NCI-H2107 (cell line): ENCODE measurements at regions not wholly inside any gene's neighbourhood (a gene's known extent, or its start where the extent isn't known, plus 50 kb on each side); places are given as distances from the start of the nearest gene placed in this dataset.
"Not testable (repeated sequence)": the region's sequence is repeated elsewhere in the genome, so short reads cannot be mapped to it uniquely, and the experiment has no call there.

Experiments
- DNase-seq: peaks from one replicate; lab custom pipeline; 2025; lab: John Stamatoyannopoulos, UW

GRCh38 chr1:76687307-76688175 lies 179.7 kb upstream of the ST6GALNAC5 start:
- no peak for DNase-seq

GRCh38 chr1:76690766-76691165 lies 176.5 kb upstream of the ST6GALNAC5 start:
- no peak for DNase-seq

- DNase-seq, result no peak
These were observed 171.7 kb upstream of the ST6GALNAC5 start for GRCh38 chr1:76695535-76695934.

GRCh38 chr1:76697361-76697760 lies 169.9 kb upstream of the ST6GALNAC5 start:
- no peak for DNase-seq

- DNase-seq, result not testable (repeated sequence)
These were observed 167.6 kb upstream of the ST6GALNAC5 start for GRCh38 chr1:76699646-76700045.

- not testable (repeated sequence) for DNase-seq
These were observed 167.1 kb upstream of the ST6GALNAC5 start for GRCh38 chr1:76700200-76700599.

GRCh38 chr1:76705560-76705959 lies 161.7 kb upstream of the ST6GALNAC5 start:
- DNase-seq, result no peak

- no peak for DNase-seq
These were observed 153.7 kb upstream of the ST6GALNAC5 start for GRCh38 chr1:76713535-76713934.

- no peak for DNase-seq
These were observed 151.8 kb upstream of the ST6GALNAC5 start for GRCh38 chr1:76715474-76715873.

GRCh38 chr1:76723949-76724348 lies 143.3 kb upstream of the ST6GALNAC5 start:
- DNase-seq, result no peak

GRCh38 chr1:76724816-76725215 lies 142.5 kb upstream of the ST6GALNAC5 start:
- DNase-seq, result no peak

- no peak for DNase-seq
These were observed 141.2 kb upstream of the ST6GALNAC5 start for GRCh38 chr1:76725864-76726619.

- DNase-seq, result no peak
These were observed 139.8 kb upstream of the ST6GALNAC5 start for GRCh38 chr1:76727520-76727919.

- no peak for DNase-seq
These were observed 138.1 kb upstream of the ST6GALNAC5 start for GRCh38 chr1:76729142-76729541.

GRCh38 chr1:76730027-76730426 lies 137.3 kb upstream of the ST6GALNAC5 start:
- DNase-seq, result no peak

GRCh38 chr1:76738355-76738754 lies 128.9 kb upstream of the ST6GALNAC5 start:
- DNase-seq, result not testable (repeated sequence)

- not testable (repeated sequence) for DNase-seq
These were observed 126.3 kb upstream of the ST6GALNAC5 start for GRCh38 chr1:76740956-76741355.

- DNase-seq, result no peak
These were observed 122.3 kb upstream of the ST6GALNAC5 start for GRCh38 chr1:76744989-76745388.

GRCh38 chr1:76746206-76746605 lies 121.1 kb upstream of the ST6GALNAC5 start:
- no peak for DNase-seq

- no peak for DNase-seq
These were observed 112.5 kb upstream of the ST6GALNAC5 start for GRCh38 chr1:76754730-76755129.

GRCh38 chr1:76759171-76759860 lies 108.0 kb upstream of the ST6GALNAC5 start:
- DNase-seq, result no peak

- DNase-seq, result peak; percentile 84
These were observed 107.3 kb upstream of the ST6GALNAC5 start for GRCh38 chr1:76759950-76760349.

- no peak for DNase-seq
These were observed 103.5 kb upstream of the ST6GALNAC5 start for GRCh38 chr1:76763738-76764137.
